Tibial artery (tissue), 4 donors: ENCODE measurements at regions not wholly inside any gene's neighbourhood (a gene's known extent, or its start where the extent isn't known, plus 50 kb on each side); places are given as distances from the start of the nearest gene placed in this dataset.

Source experiments
- DNase-seq, 2 donors: peaks; one replicate each; pipeline ENCODE4 v3.0.0-alpha.2; 2019
- H3K27ac ChIP-seq, 2 donors: fragments of 200-600 bp; sonication (generic) in 1 of 2; 1 replicate in 1 of 2; 2 replicates in 1 of 2; pipeline ENCODE4 v1.5.1; 2018 to 2019; ENCODE audit warnings: mild to moderate bottlenecking in 1 of 2
- H3K27me3 ChIP-seq, 2 donors: fragments of 200-600 bp; sonication (generic) in 1 of 2; one replicate each; pipeline versions ENCODE4 v1.5.1 to v1.6.0; 2016 to 2019
- H3K36me3 ChIP-seq, 3 donors: fragments of 200-600 bp; sonication (generic) in 2 of 3; one replicate each; pipeline ENCODE4 v1.5.1; 2016 to 2019; ENCODE audit warnings: mild to moderate bottlenecking in 2 of 3
- H3K4me1 ChIP-seq, 4 donors: fragments of 200-600 bp; sonication (generic) in 2 of 4; 1 replicate in 3 of 4; 2 replicates in 1 of 4; pipeline ENCODE4 v1.5.1; 2016 to 2019
- H3K4me3 ChIP-seq, 2 donors: fragments of 200-600 bp; sonication (generic) in 1 of 2; 1 replicate in 1 of 2; 2 replicates in 1 of 2; pipeline ENCODE4 v1.5.1; 2018 to 2019; ENCODE audit warnings: mild to moderate bottlenecking in 2 of 2
- H3K9me3 ChIP-seq, 3 donors: fragments of 200-600 bp; sonication (generic) in 1 of 3; one replicate each; pipeline ENCODE4 v1.5.1; 2016 to 2019
- intact Hi-C: fragments of 100-400 bp; cut with DNase I; formaldehyde crosslinking; loops from one replicate; pipeline ENCODE4 v1.15.0; 2023; ENCODE audit warnings: low total_unique reads
- TF ChIP-seq, protein P1 (sequence below), 2 experiments: fragments of 200-600 bp in 1 of 2; fragments of 450-650 bp in 1 of 2; IDR thresholded peaks; one replicate each; pipeline ENCODE4 v1.5.1; 2017 to 2019; ENCODE audit warnings: antibody characterized with exemption in 2 of 2, mild to moderate bottlenecking in 1 of 2, moderate library complexity in 1 of 2

- intact Hi-C loops, result no loop called here
- H3K9me3 ChIP-seq, result no peaks in the 10 kb centered on the region
Observed at GRCh38 chr17:77887464-77888241, 70.8 kb upstream of the TNRC6C start.

GRCh38 chr17:77888242-77889134, 70.0 kb upstream of the TNRC6C start:
- peak in 1 of 2 donors; percentile 46 for DNase-seq
- Histone ChIP-seq H3K36me3 (no peaks in the 10 kb centered on the region), H3K27ac (peak overlapping the region; percentile 76 to 92), H3K9me3 (no peaks in the 10 kb centered on the region), H3K4me1 (peaks cover 0 to 7% (median 3%) of the 10 kb centered on the region in 4 donors), H3K27me3 (no peaks in the 10 kb centered on the region), H3K4me3 (peak overlapping the region; percentile 50 to 59)
- TF ChIP-seq, protein P1, sequence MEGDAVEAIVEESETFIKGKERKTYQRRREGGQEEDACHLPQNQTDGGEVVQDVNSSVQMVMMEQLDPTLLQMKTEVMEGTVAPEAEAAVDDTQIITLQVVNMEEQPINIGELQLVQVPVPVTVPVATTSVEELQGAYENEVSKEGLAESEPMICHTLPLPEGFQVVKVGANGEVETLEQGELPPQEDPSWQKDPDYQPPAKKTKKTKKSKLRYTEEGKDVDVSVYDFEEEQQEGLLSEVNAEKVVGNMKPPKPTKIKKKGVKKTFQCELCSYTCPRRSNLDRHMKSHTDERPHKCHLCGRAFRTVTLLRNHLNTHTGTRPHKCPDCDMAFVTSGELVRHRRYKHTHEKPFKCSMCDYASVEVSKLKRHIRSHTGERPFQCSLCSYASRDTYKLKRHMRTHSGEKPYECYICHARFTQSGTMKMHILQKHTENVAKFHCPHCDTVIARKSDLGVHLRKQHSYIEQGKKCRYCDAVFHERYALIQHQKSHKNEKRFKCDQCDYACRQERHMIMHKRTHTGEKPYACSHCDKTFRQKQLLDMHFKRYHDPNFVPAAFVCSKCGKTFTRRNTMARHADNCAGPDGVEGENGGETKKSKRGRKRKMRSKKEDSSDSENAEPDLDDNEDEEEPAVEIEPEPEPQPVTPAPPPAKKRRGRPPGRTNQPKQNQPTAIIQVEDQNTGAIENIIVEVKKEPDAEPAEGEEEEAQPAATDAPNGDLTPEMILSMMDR (IDR thresholded peaks at IDR 0.05), result no peak
- intact Hi-C loops, result no loop called here

More at GRCh38 chr17:77887464-77888241, 70.8 kb upstream of the TNRC6C start:
- H3K4me3 ChIP-seq, result peak overlapping the region; percentile 50 to 59
- H3K4me1 ChIP-seq, result peaks cover 0 to 12% (median 7%) of the 10 kb centered on the region in 4 donors
- no peaks in the 10 kb centered on the region for H3K36me3 ChIP-seq
- peak; percentile 95 to 97 for DNase-seq
- peak overlapping the region; percentile 76 to 92 for H3K27ac ChIP-seq
- no peaks in the 10 kb centered on the region for H3K27me3 ChIP-seq
- TF ChIP-seq, protein P1 (IDR thresholded peaks at IDR 0.05), result no peak

- peak overlapping the region in 1 of 2 donors; percentile 76 for H3K27ac ChIP-seq
- H3K4me3 ChIP-seq, result no peak overlapping the region
- peak in 1 of 2 donors; percentile 44 for DNase-seq
- TF ChIP-seq, protein P1 (IDR thresholded peaks at IDR 0.05), result no peak
- no peaks in the 10 kb centered on the region for H3K9me3 ChIP-seq
- no peaks in the 10 kb centered on the region for H3K27me3 ChIP-seq
- peaks cover 0 to 7% (median 3%) of the 10 kb centered on the region in 4 donors for H3K4me1 ChIP-seq
- intact Hi-C loops, result no loop called here
- no peaks in the 10 kb centered on the region for H3K36me3 ChIP-seq
Observed at GRCh38 chr17:77889135-77889505, 69.4 kb upstream of the TNRC6C start.

DNA sequence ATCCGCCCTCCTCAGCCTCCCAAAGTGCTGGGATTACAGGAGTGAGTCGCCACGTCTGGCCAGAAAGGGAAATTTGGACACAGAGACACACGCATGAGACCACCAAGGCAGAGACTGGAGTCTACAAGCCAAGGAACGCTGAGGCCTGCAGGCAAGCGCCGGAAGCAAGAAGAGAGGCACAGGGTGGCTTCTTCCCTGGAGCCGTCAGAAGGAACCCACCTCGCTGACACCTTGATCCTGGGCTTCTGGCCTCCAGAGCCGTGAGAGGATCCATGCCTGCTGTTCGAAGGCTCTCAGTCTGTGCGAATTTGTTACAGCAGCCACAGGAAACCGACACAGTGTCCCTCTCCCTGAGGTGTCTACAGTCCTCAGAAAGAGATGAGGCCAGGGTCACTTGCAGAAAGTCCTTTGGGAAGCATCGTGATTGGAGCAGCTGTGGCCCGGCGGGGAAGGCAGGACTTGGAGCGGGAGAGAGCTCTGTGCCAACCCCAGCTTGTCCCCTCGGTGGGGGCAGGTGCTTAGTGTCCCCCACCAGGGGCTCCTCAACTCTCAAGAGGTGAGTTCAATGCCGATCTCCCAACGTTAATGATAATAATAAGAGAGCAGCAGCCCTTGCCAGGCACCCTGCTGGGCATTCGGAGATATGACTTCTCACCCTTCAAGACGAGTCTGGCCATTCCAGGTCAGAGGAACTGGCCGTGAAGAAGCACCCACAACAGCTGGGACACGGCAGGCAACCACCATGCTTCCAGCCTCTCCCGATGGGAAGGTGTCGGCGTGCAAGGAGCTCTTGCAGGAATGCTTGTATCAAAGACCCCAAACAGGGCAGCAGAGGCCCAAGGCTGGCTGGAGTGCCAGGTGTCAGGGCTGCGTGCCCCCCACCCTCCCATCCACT, 68.4 kb upstream of the TNRC6C start:
- Histone ChIP-seq H3K27me3 (no peaks in the 10 kb centered on the region), H3K4me3 (no peak overlapping the region), H3K9me3 (no peaks in the 10 kb centered on the region), H3K4me1 (peaks cover 0 to 7% (median 3%) of the 10 kb centered on the region in 4 donors), H3K27ac (no peak overlapping the region), H3K36me3 (no peaks in the 10 kb centered on the region)
- intact Hi-C loops, result loop anchor here (5.0 kb wide), 1 partner anchor 62 kb away; no protein-coding TSS in a partner anchor
- TF ChIP-seq, protein P1 (IDR thresholded peaks at IDR 0.05), result no peak
- no peak for DNase-seq

DNA sequence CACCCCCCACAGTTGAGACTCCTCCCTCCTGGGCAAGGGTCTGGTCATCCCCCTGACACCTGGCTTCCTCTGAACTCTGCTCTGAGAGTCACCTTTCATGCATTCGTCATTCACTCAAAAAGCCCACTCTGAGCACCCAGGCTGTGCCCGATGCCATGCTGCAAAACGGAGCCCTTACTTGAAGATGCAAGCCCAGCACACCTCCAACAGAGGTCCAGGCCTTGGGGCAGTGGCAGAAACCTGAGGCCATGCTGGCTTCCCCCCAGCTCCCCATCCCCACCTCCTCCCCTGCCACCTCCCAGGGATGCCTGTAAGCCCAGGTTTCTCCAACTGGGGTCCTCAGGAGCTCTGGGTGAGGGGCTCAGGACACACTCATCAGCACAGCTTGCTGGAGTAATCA, 67.7 kb upstream of the TNRC6C start:
- Histone ChIP-seq H3K4me1 (peaks cover 0 to 7% (median 3%) of the 10 kb centered on the region in 4 donors), H3K4me3 (no peak overlapping the region), H3K27ac (no peak overlapping the region), H3K36me3 (no peaks in the 10 kb centered on the region), H3K9me3 (no peaks in the 10 kb centered on the region), H3K27me3 (no peaks in the 10 kb centered on the region)
- intact Hi-C loops, result loop anchor here (5.0 kb wide), 1 partner anchor 62 kb away; no protein-coding TSS in a partner anchor
- DNase-seq, result no peak
- TF ChIP-seq, protein P1 (IDR thresholded peaks at IDR 0.05), result no peak
